H1 (cell line): ENCODE measurements at regions not wholly inside any gene's neighbourhood (a gene's known extent, or its start where the extent isn't known, plus 50 kb on each side); places are given as distances from the start of the nearest gene placed in this dataset.

ENCODE experiments used
- CTCF ChIA-PET: fragments of 300-600 bp; sonication (Branson Sonifier 250); formaldehyde crosslinking; loops from one replicate; lab custom pipeline; 2021; ENCODE audit not compliant: partially characterized antibody; lab: Charles Lee
- POLR2A ChIA-PET: fragments of 300-600 bp; sonication (Branson Sonifier 250); formaldehyde crosslinking; loops from one replicate; lab custom pipeline; 2021; ENCODE audit warnings: inconsistent platforms; ENCODE audit not compliant: partially characterized antibody; lab: Charles Lee
- DNase-seq, 2 experiments: peaks; one replicate each; pipeline versions ENCODE4 v3.0.0 to v3.0.0-alpha.2; 2010 to 2022; ENCODE audit warnings: low spot score in 2 of 2, low read depth in 1 of 2, mixed read lengths in 1 of 2
- FAIRE-seq: peaks from 2 replicates; lab custom pipeline; 2011; peaks lifted over from hg19 to GRCh38; lab: Jason Lieb, UNC
- H2AFZ ChIP-seq: 2 replicates; pipeline ENCODE4 v1.8.1; 2012; ENCODE audit warnings: low read length, inconsistent platforms
- H2AK5ac ChIP-seq: 2 replicates; pipeline ENCODE4 v1.6.1; 2013; ENCODE audit warnings: low read depth, low read length
- H2BK120ac ChIP-seq: replicated peaks from 2 replicates; pipeline ENCODE3; 2013; ENCODE audit warnings: low read depth, low read length, inconsistent platforms
- H2BK12ac ChIP-seq: 2 replicates; pipeline ENCODE4 v1.6.1; 2013; ENCODE audit warnings: low read depth, low read length
- H2BK15ac ChIP-seq: 2 replicates; pipeline ENCODE4 v1.6.1; 2013; ENCODE audit warnings: low read length
- H2BK20ac ChIP-seq: 2 replicates; pipeline ENCODE4 v1.6.1; 2013; ENCODE audit warnings: low read length
- H2BK5ac ChIP-seq: 2 replicates; pipeline ENCODE4 v1.6.1; 2013; ENCODE audit warnings: low read depth, low read length
- H3K14ac ChIP-seq: 2 replicates; pipeline ENCODE4 v1.6.1; 2013; ENCODE audit warnings: inconsistent platforms; ENCODE audit not compliant: insufficient read length
- H3K18ac ChIP-seq: 2 replicates; pipeline ENCODE4 v1.6.1; 2013; ENCODE audit warnings: low read length; ENCODE audit errors: extremely low read depth
- H3K23ac ChIP-seq: 2 replicates; pipeline ENCODE4 v1.6.1; 2013; ENCODE audit warnings: inconsistent platforms; ENCODE audit not compliant: insufficient read length
- H3K23me2 ChIP-seq: 2 replicates; pipeline ENCODE4 v1.6.1; 2013; ENCODE audit warnings: low read depth, low read length
- H3K27ac ChIP-seq: 2 replicates; pipeline ENCODE4 v1.6.1; 2011; ENCODE audit warnings: low read depth, low read length, inconsistent platforms
- H3K27me3 ChIP-seq, 4 experiments: replicated peaks in 1 of 4; 1 replicate in 1 of 4; 2 replicates in 3 of 4; pipeline versions ENCODE4 v1.6.1 to v1.8.1; 2011 to 2013; ENCODE audit warnings: low read length in 3 of 4, mild to moderate bottlenecking in 3 of 4, inconsistent platforms in 2 of 4, mixed read lengths in 2 of 4, moderate library complexity in 1 of 4; ENCODE audit not compliant: control insufficient read depth in 3 of 4, insufficient read depth in 3 of 4; ENCODE audit errors: extremely low read depth in 1 of 4
- H3K36me3 ChIP-seq, 4 experiments: 2 replicates each; pipeline versions ENCODE4 v1.6.1 to v1.8.1; 2011 to 2013; ENCODE audit warnings: mild to moderate bottlenecking in 4 of 4, low read length in 3 of 4, moderate library complexity in 2 of 4, control low read depth in 1 of 4, inconsistent platforms in 1 of 4; ENCODE audit not compliant: insufficient read depth in 4 of 4, control insufficient read depth in 2 of 4
- H3K4ac ChIP-seq: replicated peaks from 2 replicates; pipeline ENCODE3; 2013; ENCODE audit warnings: low read length, low read depth, mixed read lengths, inconsistent platforms; ENCODE audit not compliant: insufficient read length
- H3K4me1 ChIP-seq, 4 experiments: replicated peaks in 1 of 4; 1 replicate in 1 of 4; 2 replicates in 3 of 4; pipeline versions ENCODE4 v1.6.1 to v1.8.1; 2011 to 2013; ENCODE audit warnings: low read length in 3 of 4, inconsistent platforms in 2 of 4, mixed read lengths in 1 of 4; ENCODE audit not compliant: insufficient read depth in 4 of 4, control insufficient read depth in 3 of 4
- H3K4me2 ChIP-seq, 2 experiments: 2 replicates each; pipeline versions ENCODE4 v1.6.1 to v1.8.1; 2011 to 2013; ENCODE audit warnings: low read depth in 2 of 2, low read length in 2 of 2, control low read depth in 1 of 2, inconsistent platforms in 1 of 2, mild to moderate bottlenecking in 1 of 2; ENCODE audit not compliant: insufficient read depth in 1 of 2
- H3K4me3 ChIP-seq, 4 experiments: fragments of 200-600, 300-600 bp in 1 of 4; sonication (generic), shearing (Covaris generic), sonication (Bioruptor Twin) in 1 of 4; 2 replicates each; pipeline versions ENCODE4 v1.5.1 to v1.8.1; 2011 to 2016; ENCODE audit warnings: low read length in 4 of 4, low read depth in 3 of 4, control low read depth in 2 of 4, inconsistent platforms in 2 of 4, mild to moderate bottlenecking in 2 of 4, mixed read lengths in 1 of 4, moderate library complexity in 1 of 4; ENCODE audit not compliant: insufficient read depth in 2 of 4; ENCODE audit errors: extremely low read depth in 1 of 4
- H3K56ac ChIP-seq: replicated peaks from 2 replicates; pipeline ENCODE3; 2013; ENCODE audit warnings: low read depth, mild to moderate bottlenecking, mixed read lengths, low read length, inconsistent platforms; ENCODE audit not compliant: insufficient read length
- H3K79me1 ChIP-seq: 2 replicates; pipeline ENCODE4 v1.6.1; 2013; ENCODE audit warnings: low read depth, low read length, control low read depth
- H3K79me2 ChIP-seq, 2 experiments: 2 replicates each; pipeline versions ENCODE4 v1.6.1 to v1.8.1; 2012 to 2013; ENCODE audit warnings: low read length in 2 of 2, mild to moderate bottlenecking in 2 of 2, inconsistent platforms in 1 of 2; ENCODE audit not compliant: insufficient read depth in 2 of 2, control insufficient read depth in 1 of 2
- H3K9ac ChIP-seq, 4 experiments: replicated peaks in 1 of 4; 1 replicate in 1 of 4; 2 replicates in 3 of 4; pipeline versions ENCODE4 v1.6.1 to v1.8.1; 2011 to 2013; ENCODE audit warnings: low read depth in 3 of 4, low read length in 3 of 4, control low read depth in 2 of 4, mild to moderate bottlenecking in 2 of 4, moderate library complexity in 2 of 4, inconsistent platforms in 1 of 4; ENCODE audit errors: extremely low read depth in 1 of 4
- H3K9me3 ChIP-seq, 2 experiments: 2 replicates each; pipeline versions ENCODE4 v1.6.1 to v1.8.1; 2012 to 2013; ENCODE audit warnings: mild to moderate bottlenecking in 2 of 2, moderate library complexity in 2 of 2, control low read depth in 1 of 2, inconsistent platforms in 1 of 2, low read depth in 1 of 2, low read length in 1 of 2, mixed read lengths in 1 of 2; ENCODE audit not compliant: insufficient read depth in 2 of 2
- H4K20me1 ChIP-seq, 2 experiments: replicated peaks in 1 of 2; 2 replicates each; pipeline versions ENCODE3 to v1.8.1; 2011 to 2013; ENCODE audit warnings: inconsistent platforms in 2 of 2, low read length in 2 of 2, mild to moderate bottlenecking in 1 of 2; ENCODE audit not compliant: insufficient read depth in 2 of 2, control insufficient read depth in 1 of 2
- H4K5ac ChIP-seq: 2 replicates; pipeline ENCODE4 v1.6.1; 2013; ENCODE audit warnings: low read length, low read depth, mixed read lengths, inconsistent platforms; ENCODE audit not compliant: insufficient read length
- H4K8ac ChIP-seq: 2 replicates; pipeline ENCODE4 v1.8.0; 2013; ENCODE audit warnings: mild to moderate bottlenecking, moderate library complexity, low read length, inconsistent platforms; ENCODE audit not compliant: insufficient read depth; ENCODE audit errors: extremely low read depth
- H4K91ac ChIP-seq: replicated peaks from 2 replicates; pipeline ENCODE3; 2013; ENCODE audit warnings: low read length, mixed read lengths, inconsistent platforms; ENCODE audit not compliant: insufficient read length
- CBX5 ChIP-seq: fragments of 300-800, 300-1000 bp; sonication (generic); IDR thresholded peaks from 2 replicates; pipeline ENCODE4 v1.7.1; 2016; ENCODE audit warnings: antibody characterized with exemption, low read length, low read depth
- CEBPB ChIP-seq: IDR thresholded peaks from 2 replicates; pipeline ENCODE4 v1.6.1; 2012; ENCODE audit warnings: low read depth, low read length
- EGR1 ChIP-seq: IDR thresholded peaks from 2 replicates; pipeline ENCODE4 v1.6.1; 2011; ENCODE audit warnings: low read depth, low read length, borderline replicate concordance
- FOSL1 ChIP-seq: IDR thresholded peaks from 2 replicates; pipeline ENCODE4 v1.6.1; 2011; ENCODE audit warnings: mild to moderate bottlenecking, low read depth, low read length, moderate library complexity; ENCODE audit not compliant: insufficient read depth
- KDM4A ChIP-seq: IDR thresholded peaks from one replicate; pipeline ENCODE4 v1.7.1; 2012; ENCODE audit warnings: low read depth, mild to moderate bottlenecking, moderate library complexity, low read length, inconsistent platforms; ENCODE audit not compliant: severe bottlenecking
- NANOG ChIP-seq: IDR thresholded peaks from 2 replicates; pipeline ENCODE4 v1.6.1; 2011; ENCODE audit warnings: low read length, low read depth, mild to moderate bottlenecking, inconsistent platforms; ENCODE audit not compliant: insufficient read depth, poor library complexity, severe bottlenecking
- PHF8 ChIP-seq: fragments of 200-600 bp; sonication (generic); conservative IDR thresholded peaks from 2 replicates; pipeline ENCODE4 v1.7.1; 2012; ENCODE audit warnings: low read depth, mild to moderate bottlenecking, inconsistent platforms, low read length, moderate library complexity
- SP2 ChIP-seq: IDR thresholded peaks from 2 replicates; pipeline ENCODE4 v1.6.1; 2012; ENCODE audit warnings: mild to moderate bottlenecking, low read length, inconsistent platforms
- TBP ChIP-seq: IDR thresholded peaks from 2 replicates; pipeline ENCODE4 v1.6.1; 2011; ENCODE audit warnings: low read depth, low read length, improper control_type of control experiment
- TCF12 ChIP-seq: IDR thresholded peaks from 2 replicates; pipeline ENCODE4 v1.6.1; 2011; ENCODE audit warnings: low read depth, mild to moderate bottlenecking, low read length
- ZNF274 ChIP-seq: IDR thresholded peaks from 2 replicates; pipeline ENCODE4 v1.7.0; 2012; ENCODE audit warnings: low read length, borderline replicate concordance; ENCODE audit errors: extremely low read depth
- WGBS, 2 experiments: shearing (Covaris generic) in 1 of 2; methylation state at CpG; one replicate each; pipeline versions ENCODE4 v1.1.6 to v1.1.7; 2013 to 2015; ENCODE audit warnings: low lambda C conversion rate in 2 of 2, mixed read lengths in 2 of 2, inconsistent platforms in 1 of 2, low coverage in 1 of 2, missing lambda C conversion rate in 1 of 2; ENCODE audit not compliant: insufficient replicate concordance in 2 of 2, insufficient coverage in 1 of 2, insufficient read length in 1 of 2; ENCODE audit errors: extremely low coverage in 1 of 2, missing lambda C conversion rate in 1 of 2; 5-methylcytosine and 5-hydroxymethylcytosine counted together
- TF ChIP-seq, protein P1 (sequence below), 3 experiments: IDR thresholded peaks; 1 replicate in 2 of 3; 2 replicates in 1 of 3; pipeline versions ENCODE4 v1.5.1 to v1.6.1; 2011; ENCODE audit warnings: low read length in 3 of 3, mild to moderate bottlenecking in 3 of 3, inconsistent platforms in 2 of 3, low read depth in 1 of 3, moderate library complexity in 1 of 3; ENCODE audit not compliant: insufficient read depth in 1 of 3; ENCODE audit errors: control extremely low read depth in 1 of 3

DNA sequence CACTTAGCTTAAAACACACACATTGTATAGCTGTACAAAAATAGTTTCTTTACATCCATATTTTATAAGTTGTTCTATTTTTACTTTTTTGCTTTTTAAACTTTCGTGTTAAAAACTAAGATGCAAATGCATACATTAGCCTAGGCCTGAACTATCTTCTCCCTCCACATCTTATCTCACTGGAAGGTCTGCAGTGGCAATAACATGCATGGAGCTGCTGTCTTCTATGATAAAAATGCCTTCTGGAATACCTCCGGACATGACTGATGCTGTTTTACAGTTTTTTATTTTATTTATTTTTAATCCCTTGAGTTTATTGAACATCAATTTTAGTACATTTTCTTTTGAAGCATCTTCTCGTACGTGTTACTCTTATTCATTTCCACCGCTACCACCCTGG, 112.3 kb upstream of the TSPAN8 start:
- no peak for TF ChIP-seq PHF8
- no peak for TF ChIP-seq TBP
- no peak for TF ChIP-seq SP2
- TF ChIP-seq ZNF274, result no peak
- TF ChIP-seq EGR1, result no peak
- no peak for TF ChIP-seq KDM4A
- no peak for TF ChIP-seq CBX5
- TF ChIP-seq, protein P1, sequence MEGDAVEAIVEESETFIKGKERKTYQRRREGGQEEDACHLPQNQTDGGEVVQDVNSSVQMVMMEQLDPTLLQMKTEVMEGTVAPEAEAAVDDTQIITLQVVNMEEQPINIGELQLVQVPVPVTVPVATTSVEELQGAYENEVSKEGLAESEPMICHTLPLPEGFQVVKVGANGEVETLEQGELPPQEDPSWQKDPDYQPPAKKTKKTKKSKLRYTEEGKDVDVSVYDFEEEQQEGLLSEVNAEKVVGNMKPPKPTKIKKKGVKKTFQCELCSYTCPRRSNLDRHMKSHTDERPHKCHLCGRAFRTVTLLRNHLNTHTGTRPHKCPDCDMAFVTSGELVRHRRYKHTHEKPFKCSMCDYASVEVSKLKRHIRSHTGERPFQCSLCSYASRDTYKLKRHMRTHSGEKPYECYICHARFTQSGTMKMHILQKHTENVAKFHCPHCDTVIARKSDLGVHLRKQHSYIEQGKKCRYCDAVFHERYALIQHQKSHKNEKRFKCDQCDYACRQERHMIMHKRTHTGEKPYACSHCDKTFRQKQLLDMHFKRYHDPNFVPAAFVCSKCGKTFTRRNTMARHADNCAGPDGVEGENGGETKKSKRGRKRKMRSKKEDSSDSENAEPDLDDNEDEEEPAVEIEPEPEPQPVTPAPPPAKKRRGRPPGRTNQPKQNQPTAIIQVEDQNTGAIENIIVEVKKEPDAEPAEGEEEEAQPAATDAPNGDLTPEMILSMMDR (IDR thresholded peaks at IDR 0.05; ENCODE audit: control extremely low read depth in 1 of 3, insufficient read depth in 1 of 3, low read depth in 1 of 3, low read length in 3 of 3), result no peak
- TF ChIP-seq NANOG, result no peak
- no peak for TF ChIP-seq TCF12
- TF ChIP-seq FOSL1, result no peak
- no peak for TF ChIP-seq CEBPB

More for the DNA sequence above, 112.3 kb upstream of the TSPAN8 start:
- Histone ChIP-seq H4K91ac (no peak overlapping the region), H2BK15ac (no peak overlapping the region), H2BK12ac (no peak overlapping the region), H3K4me2 (no peak overlapping the region), H3K4me1 (no peaks in the 10 kb centered on the region), H3K27me3 (no peaks in the 10 kb centered on the region), H4K5ac (no peak overlapping the region), H3K23ac (no peak overlapping the region), H3K23me2 (no peaks in the 10 kb centered on the region), H3K4ac (no peak overlapping the region), H3K79me1 (no peaks in the 10 kb centered on the region), H2AK5ac (no peak overlapping the region), H3K56ac (no peak overlapping the region), H2BK120ac (no peak overlapping the region), H3K18ac (no peak overlapping the region), H3K14ac (no peak overlapping the region), H2AFZ (no peak overlapping the region), H3K27ac (no peak overlapping the region), H3K79me2 (no peaks in the 10 kb centered on the region), H3K36me3 (no peaks in the 10 kb centered on the region), H4K8ac (no peak overlapping the region), H2BK5ac (no peak overlapping the region), H4K20me1 (no peaks in the 10 kb centered on the region), H3K9me3 (no peaks in the 10 kb centered on the region), H3K9ac (no peak overlapping the region), H3K4me3 (no peak overlapping the region), H2BK20ac (no peak overlapping the region)
- POLR2A ChIA-PET, result no interaction called here
- CTCF ChIA-PET, result interaction anchor here (0.7 to 1.8 kb wide), 3 partner anchors 122 to 281 kb away, joined by 3 to 5 read pairs (median 5); no protein-coding TSS in a partner anchor
- DNase-seq (no peak), FAIRE-seq (no peak)
- WGBS, 2 experiments, result 95% methylated on average over 5 of the region's 5 CpGs; no CpG with 5 or more reads in 1 of the 2 experiments
